HG03457 (cell line): ENCODE measurements at regions not wholly inside any gene's neighbourhood (a gene's known extent, or its start where the extent isn't known, plus 50 kb on each side); places are given as distances from the start of the nearest gene placed in this dataset.

ENCODE experiments used
- ATAC-seq: cut with Tn5 transposase; IDR thresholded peaks from one replicate; pipeline ENCODE4 v1.9.1; 2021; ENCODE audit warnings: moderate number of reproducible peaks; ENCODE audit not compliant: unreplicated experiment

GRCh38 chr5:133882389-133882695 is 86.1 kb downstream of the C5orf15 start:
- ATAC-seq: no peak

- ATAC-seq: no peak
Observed at GRCh38 chr5:133881576-133882388, 86.6 kb downstream of the C5orf15 start.

DNA sequence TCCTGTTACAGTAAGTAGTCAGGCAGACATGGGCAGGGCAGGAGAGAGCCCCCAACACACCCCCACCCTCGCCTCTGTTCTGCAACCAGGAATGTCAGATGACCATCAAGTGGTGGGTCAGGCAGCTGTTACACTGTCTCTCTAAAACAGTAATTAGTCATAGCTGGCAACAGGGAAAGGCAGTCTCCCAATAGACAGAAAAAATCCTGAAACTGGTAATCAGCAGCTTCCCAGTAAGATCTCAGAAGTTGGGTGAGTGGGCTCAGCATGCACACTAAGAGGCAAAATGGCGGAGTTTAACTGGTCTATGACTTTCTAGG is 90.2 kb downstream of the C5orf15 start:
- ATAC-seq: no peak

DNA sequence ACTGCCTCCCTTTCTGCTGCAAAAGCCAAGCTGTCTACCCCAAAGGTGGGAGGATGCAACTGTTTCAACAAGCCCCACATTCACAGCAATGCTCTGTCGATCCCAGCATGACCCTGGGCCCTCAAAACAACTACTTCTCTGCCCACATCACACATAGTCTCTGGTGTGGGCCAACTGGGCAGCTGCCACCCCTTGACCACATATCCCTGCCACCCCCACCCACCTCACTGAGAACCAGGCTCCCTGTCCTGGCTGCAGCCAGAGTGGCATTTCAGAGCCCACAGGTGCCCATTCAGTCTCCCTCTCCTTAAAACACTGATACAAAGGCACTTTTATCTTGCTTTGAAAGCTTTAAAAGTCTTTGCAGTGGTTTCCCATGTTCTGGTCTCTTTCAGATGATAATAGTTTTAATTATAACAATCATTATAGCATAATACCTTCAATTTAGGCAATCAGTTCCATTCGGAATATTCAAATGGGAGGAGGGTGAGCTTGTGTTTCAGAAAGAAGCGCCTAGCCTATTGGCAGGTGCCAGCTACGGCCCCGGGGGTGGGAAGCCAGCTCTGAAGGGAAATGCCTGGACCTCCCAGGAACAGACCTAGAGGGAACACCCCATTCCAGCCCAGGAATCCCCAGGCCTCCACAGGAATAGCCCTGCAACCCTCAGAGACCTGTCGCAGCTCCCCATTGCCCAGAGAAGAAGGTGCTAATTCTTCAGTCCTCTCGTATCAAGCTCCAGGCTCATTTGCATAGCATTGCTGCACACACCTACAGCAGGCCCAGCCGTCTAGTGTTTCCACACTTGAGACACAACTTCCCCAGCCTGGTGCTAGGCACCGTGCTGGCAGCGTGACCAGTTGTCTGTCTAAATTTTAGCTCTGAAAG is 90.8 kb downstream of the C5orf15 start:
- ATAC-seq: no peak

- ATAC-seq: no peak
Observed at GRCh38 chr5:133876266-133876665, 92.2 kb downstream of the C5orf15 start.

- ATAC-seq: no peak
Observed at GRCh38 chr5:133875179-133875578, 93.2 kb downstream of the C5orf15 start.

DNA sequence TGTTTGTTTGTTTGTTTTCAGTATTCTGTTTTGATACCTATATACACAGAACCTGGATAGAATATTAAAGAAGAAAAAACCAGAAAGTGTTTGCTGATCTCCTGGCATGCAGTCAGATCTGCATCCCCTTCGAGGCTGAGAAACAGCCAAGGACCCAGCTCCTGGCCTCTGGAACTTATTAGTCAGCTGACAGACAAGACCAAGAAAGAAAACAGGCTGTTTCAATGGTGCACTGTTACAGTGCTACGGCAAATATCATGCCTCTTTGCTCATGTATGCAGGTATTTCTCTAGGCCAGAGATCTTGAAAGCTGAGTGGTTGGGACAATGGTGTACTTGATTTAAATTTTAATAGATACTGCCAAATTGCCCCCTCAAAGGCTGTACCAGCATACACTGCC is 95.0 kb downstream of the C5orf15 start:
- ATAC-seq: no peak

GRCh38 chr5:133870661-133871060 is 97.8 kb downstream of the C5orf15 start:
- ATAC-seq: no peak

GRCh38 chr5:133869519-133870335 is 98.7 kb downstream of the C5orf15 start:
- ATAC-seq: no peak

DNA sequence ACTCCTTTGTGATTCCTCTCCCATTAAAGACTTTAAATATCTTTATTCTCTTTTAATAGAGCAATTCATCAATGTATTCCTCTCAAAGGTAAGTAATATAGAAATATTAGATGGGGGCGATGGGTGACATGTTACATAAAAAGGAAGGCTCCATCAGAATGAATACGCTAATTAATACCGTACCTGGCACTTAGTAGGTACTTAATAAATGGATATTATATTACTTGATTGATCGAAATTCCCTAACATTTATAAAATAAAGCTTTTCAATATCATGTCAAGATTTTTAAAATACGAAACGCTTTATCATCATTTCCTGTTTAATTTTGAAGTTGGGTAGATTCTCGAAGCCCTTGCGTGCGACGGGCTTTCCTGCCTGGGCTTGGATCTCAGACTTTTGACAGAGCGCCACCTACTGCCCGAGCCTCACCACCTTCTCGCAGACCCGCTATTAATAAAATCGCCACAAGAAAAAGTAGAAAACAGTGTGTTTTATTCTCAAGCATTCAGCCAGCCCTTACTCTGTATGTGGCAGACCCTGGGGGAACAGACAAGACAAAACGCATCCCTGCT is 99.4 kb downstream of the C5orf15 start:
- no peak for ATAC-seq

GRCh38 chr5:133867851-133868545 is 100.4 kb downstream of the C5orf15 start:
- ATAC-seq: no peak

- ATAC-seq: no peak
Observed at GRCh38 chr5:133867341-133867740, 101.1 kb downstream of the C5orf15 start.

DNA sequence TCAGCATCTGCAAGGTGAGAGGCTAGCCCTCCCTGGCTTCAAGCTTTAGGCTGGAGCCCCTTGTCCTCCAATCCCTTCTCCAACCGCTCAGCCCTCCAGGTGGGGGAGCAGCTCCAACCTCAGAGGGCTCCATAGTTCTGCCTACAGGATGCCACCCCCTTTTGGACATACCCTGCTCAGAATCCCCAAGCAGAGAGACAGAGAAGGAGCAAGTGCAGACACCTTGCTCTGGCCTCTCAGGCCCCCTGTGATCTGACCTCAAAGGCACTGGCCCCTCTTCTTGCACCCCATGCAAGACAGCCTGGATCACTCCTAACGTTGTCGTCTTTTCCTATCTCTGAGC is 101.6 kb downstream of the C5orf15 start:
- ATAC-seq: no peak

DNA sequence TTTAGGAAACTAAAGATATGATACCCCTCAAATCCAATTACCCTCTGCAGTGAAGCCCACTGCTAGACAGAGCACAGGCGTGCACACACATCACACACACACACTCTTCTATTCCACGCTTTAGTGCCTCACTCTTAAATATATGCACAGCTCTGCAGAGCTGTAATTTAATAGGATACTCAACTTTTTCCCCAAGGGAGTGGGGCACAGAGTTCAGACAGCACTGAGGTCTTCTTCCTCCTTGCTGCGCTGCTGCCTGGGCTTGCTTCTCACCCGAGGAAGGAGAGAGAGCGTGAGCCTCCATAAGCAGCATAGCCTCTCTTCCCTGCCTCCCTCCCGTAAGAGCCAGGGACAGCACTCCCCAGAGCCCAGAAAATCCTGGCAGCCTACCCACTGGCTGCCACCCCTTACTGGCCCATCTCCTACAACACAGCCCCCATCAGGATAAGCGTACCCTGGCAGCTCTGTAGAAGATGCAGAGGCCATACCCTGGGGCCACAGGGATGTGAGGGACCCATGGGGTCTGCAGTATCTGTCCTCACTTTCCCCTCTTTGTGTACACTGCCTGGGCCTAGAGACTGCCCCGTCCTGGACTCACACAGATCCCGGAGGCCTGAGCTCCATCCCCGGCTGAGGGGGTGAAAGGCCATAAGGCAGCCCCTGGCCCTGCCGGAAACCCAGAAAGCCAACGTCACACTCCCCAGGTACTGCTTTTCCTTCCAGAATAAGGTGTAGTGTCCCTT is 102.1 kb downstream of the C5orf15 start:
- no peak for ATAC-seq

- ATAC-seq: no peak
Observed at GRCh38 chr5:133865113-133865512, 103.3 kb downstream of the C5orf15 start.

DNA sequence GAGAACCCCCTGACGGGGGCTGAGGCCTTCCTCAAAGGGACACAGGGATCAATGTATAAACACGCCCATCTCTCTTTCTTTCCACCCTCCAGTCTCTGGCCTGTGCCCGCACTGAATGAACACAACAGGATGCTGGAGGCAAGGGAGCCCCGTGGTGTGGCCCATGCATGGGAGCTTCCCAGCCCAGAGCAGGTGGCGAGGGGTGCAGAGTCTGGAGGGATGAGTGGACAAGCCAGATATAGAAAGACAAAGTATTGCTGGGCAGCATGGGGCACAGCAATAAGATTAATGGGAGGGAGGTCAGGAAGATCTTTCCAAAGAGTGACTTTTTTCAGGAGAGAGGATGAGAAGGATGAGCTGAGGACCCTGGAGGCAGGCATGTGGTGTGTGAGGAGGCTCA is 103.7 kb downstream of the C5orf15 start:
- ATAC-seq: no peak

DNA sequence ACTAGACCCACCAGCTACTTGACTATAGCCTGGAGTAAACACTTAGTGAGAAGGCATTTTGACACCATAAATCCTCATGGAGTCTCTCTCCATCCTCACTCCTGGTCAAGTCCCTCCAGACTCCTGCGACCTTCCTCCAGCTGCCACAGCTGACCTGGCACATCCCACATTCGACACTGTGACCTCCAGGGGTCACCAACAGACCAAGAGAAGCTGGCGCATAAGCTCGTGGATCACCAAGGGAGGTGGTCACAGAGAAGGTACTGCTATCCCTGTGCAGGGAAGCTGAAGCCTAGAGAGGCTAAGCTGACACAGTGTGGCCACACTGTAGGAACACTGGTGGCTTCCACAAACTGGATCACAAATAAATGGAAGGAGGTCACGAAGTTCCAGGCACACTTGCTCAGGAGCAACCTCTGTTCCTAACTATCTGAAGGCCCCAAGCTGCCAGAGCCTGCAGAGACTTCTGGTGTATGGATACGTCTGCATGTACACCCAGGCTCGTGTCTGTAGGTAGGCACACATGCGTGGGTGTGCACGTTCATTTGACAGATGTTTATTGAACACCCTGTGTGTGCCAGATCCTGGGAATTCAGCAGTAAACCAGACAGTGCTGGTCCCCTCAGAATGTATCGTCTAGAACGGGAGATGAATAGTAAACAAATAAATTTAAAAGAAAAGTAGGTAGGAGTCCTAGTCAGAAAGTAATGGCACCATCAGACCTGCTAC is 104.4 kb downstream of the C5orf15 start:
- no peak for ATAC-seq

DNA sequence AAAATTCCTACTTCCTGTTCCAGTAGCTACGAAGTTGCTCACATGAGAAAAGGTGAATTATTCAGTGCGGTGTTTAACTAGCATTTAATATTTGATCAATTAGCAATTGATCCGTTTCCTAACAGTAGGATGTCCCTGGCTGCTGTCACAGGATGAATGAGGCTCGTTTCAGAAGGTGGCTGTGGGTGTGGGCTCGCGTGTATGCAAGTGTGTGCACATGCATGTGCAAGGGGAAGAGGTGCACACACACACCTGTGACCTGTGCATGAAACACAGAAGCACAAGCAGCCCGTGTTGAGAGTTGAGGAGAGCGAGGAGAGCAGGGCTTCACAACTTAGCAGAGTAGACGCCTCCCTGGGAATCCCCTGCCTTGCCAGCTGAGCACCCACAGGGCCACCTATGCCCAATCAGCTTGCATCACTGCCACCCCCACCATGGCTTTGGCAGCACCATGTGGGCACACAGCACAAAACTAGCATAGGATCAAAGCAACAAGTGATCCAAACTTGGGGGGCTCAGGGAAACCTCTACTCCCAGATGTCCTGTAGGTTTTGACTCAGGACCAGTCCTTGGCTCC is 107.2 kb downstream of the C5orf15 start:
- ATAC-seq: no peak

- ATAC-seq: no peak
Observed at GRCh38 chr5:133859073-133859472, 109.4 kb downstream of the C5orf15 start.
